ENCODE measurements at regions not wholly inside any gene's neighbourhood (a gene's known extent, or its start where the extent isn't known, plus 50 kb on each side); places are given as distances from the start of the nearest gene placed in this dataset.

- no peaks in the 10 kb centered on the region for H3K9me3 ChIP-seq (ENCODE audit: low read depth)
- TF ChIP-seq CTCF (IDR thresholded peaks at IDR 0.05) (no peak), EZH2 (IDR thresholded peaks at IDR 0.05) (no peak), EZH2phosphoT487 (IDR thresholded peaks at IDR 0.05) (no peak)
- no peaks in the 10 kb centered on the region for H3K4me1 ChIP-seq
- H3K27ac ChIP-seq, result no peak overlapping the region
- H3F3A ChIP-seq (ENCODE audit: low read depth), result no peaks in the 10 kb centered on the region
- no peak overlapping the region for H3K4me3 ChIP-seq
- no peaks in the 10 kb centered on the region for H3K27me3 ChIP-seq
- Mint-ChIP-seq H3K9me3 (no peaks in the 10 kb centered on the region), H3K27ac (no peak overlapping the region), H3K36me3 (peaks cover 2% of the 10 kb centered on the region), H3K4me3 (no peak overlapping the region), H3K4me1 (peaks cover 2% of the 10 kb centered on the region), H3K27me3 (ENCODE audit: insufficient read depth, low read depth) (no peaks in the 10 kb centered on the region)
- no peak overlapping the region for H3K9ac ChIP-seq
- H3K36me3 ChIP-seq, result no peaks in the 10 kb centered on the region
- DNase-seq (ENCODE audit: low spot score), result no peak
- peaks cover 10% of the 10 kb centered on the region for H4K20me1 ChIP-seq (ENCODE audit: low read depth)
- H3K4me2 ChIP-seq, result no peak overlapping the region
- no peak overlapping the region for H2AFZ ChIP-seq (replicated peaks)
- peaks cover 61% of the 10 kb centered on the region for H3K79me2 ChIP-seq (ENCODE audit: low read depth)
Observed at GRCh38 chrX:45758738-45759397, 558.2 kb upstream of the DIPK2B start.

GRCh38 chrX:45758319-45758718, 557.6 kb upstream of the DIPK2B start:
- H3K27ac ChIP-seq, result no peak overlapping the region
- no peak for DNase-seq (ENCODE audit: low spot score)
- no peaks in the 10 kb centered on the region for H3K27me3 ChIP-seq
- peaks cover 4% of the 10 kb centered on the region for H4K20me1 ChIP-seq (ENCODE audit: low read depth)
- no peaks in the 10 kb centered on the region for H3K9me3 Mint-ChIP-seq
- no peak overlapping the region for H3K4me3 ChIP-seq
- no peak overlapping the region for H3K4me3 Mint-ChIP-seq
- no peaks in the 10 kb centered on the region for H3F3A ChIP-seq (ENCODE audit: low read depth)
- H3K27me3 Mint-ChIP-seq (ENCODE audit: insufficient read depth, low read depth), result no peaks in the 10 kb centered on the region
- H3K4me1 Mint-ChIP-seq, result no peaks in the 10 kb centered on the region
- H3K4me2 ChIP-seq, result no peak overlapping the region
- H3K9ac ChIP-seq, result no peak overlapping the region
- peaks cover 60% of the 10 kb centered on the region for H3K79me2 ChIP-seq (ENCODE audit: low read depth)
- H3K27ac Mint-ChIP-seq, result no peak overlapping the region
- H3K4me1 ChIP-seq, result no peaks in the 10 kb centered on the region
- no peaks in the 10 kb centered on the region for H3K9me3 ChIP-seq (ENCODE audit: low read depth)
- no peaks in the 10 kb centered on the region for H3K36me3 ChIP-seq
- H3K36me3 Mint-ChIP-seq, result peaks cover 2% of the 10 kb centered on the region
- no peak for TF ChIP-seq EZH2phosphoT487 (IDR thresholded peaks at IDR 0.05)
- TF ChIP-seq EZH2 (IDR thresholded peaks at IDR 0.05), result no peak
- TF ChIP-seq CTCF (IDR thresholded peaks at IDR 0.05), result no peak
- H2AFZ ChIP-seq (replicated peaks), result no peak overlapping the region

- no peak for DNase-seq (ENCODE audit: low spot score)
- Histone ChIP-seq H3K79me2 (ENCODE audit: low read depth) (peaks cover 51% of the 10 kb centered on the region), H3K36me3 (no peaks in the 10 kb centered on the region), H3K9me3 (ENCODE audit: low read depth) (no peaks in the 10 kb centered on the region), H3K27ac (no peak overlapping the region), H4K20me1 (ENCODE audit: low read depth) (no peaks in the 10 kb centered on the region), H2AFZ (replicated peaks) (no peak overlapping the region), H3K4me2 (no peak overlapping the region), H3K4me1 (no peaks in the 10 kb centered on the region), H3K27me3 (no peaks in the 10 kb centered on the region), H3F3A (ENCODE audit: low read depth) (no peaks in the 10 kb centered on the region), H3K9ac (no peak overlapping the region), H3K4me3 (no peak overlapping the region)
- no peaks in the 10 kb centered on the region for H3K9me3 Mint-ChIP-seq
- H3K4me3 Mint-ChIP-seq, result no peak overlapping the region
- no peaks in the 10 kb centered on the region for H3K27me3 Mint-ChIP-seq (ENCODE audit: insufficient read depth, low read depth)
- TF ChIP-seq EZH2 (IDR thresholded peaks at IDR 0.05) (no peak), EZH2phosphoT487 (IDR thresholded peaks at IDR 0.05) (no peak), CTCF (IDR thresholded peaks at IDR 0.05) (no peak)
- H3K27ac Mint-ChIP-seq, result no peak overlapping the region
- no peaks in the 10 kb centered on the region for H3K4me1 Mint-ChIP-seq
- peaks cover 2% of the 10 kb centered on the region for H3K36me3 Mint-ChIP-seq
Observed at GRCh38 chrX:45757272-45757671, 556.6 kb upstream of the DIPK2B start.

All from neural progenitor cell (in vitro differentiated cells).